IPS-NIHi11 (cell line): ENCODE measurements at regions not wholly inside any gene's neighbourhood (a gene's known extent, or its start where the extent isn't known, plus 50 kb on each side); places are given as distances from the start of the nearest gene placed in this dataset.
"Not testable (repeated sequence)": the region's sequence is repeated elsewhere in the genome, so short reads cannot be mapped to it uniquely, and the experiment has no call there.

ENCODE experiments used
- DNase-seq: peaks from one replicate; pipeline ENCODE4 v3.0.0; 2012; ENCODE audit warnings: mixed read lengths, low spot score

DNA sequence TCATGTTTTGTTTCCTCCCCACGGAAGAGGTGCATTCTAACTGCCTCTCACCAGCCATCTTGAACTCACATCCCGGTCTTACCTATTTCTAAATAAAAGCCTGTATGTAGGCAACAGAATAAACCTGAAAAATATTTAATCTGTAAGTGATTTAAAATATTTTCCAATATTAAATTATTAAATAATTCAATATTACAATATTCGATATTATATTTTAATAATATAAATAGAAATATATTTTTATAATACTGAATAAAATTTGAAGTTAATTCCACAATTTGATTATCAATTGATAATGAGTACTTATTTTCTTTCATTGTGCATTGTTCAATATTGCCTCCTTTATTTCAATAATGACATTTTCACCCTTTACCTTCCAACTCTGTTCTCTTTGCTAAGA lies 404.4 kb downstream of the CYLC2 start:
- no peak for DNase-seq

- no peak for DNase-seq
Observed at GRCh38 chr9:103407260-103407659, 412.1 kb downstream of the CYLC2 start.

- no peak for DNase-seq
Observed at GRCh38 chr9:103410059-103410458, 414.9 kb downstream of the CYLC2 start.

- DNase-seq = no peak
Observed at GRCh38 chr9:103427696-103428095, 432.6 kb downstream of the CYLC2 start.

GRCh38 chr9:103430469-103430868 lies 435.3 kb downstream of the CYLC2 start:
- DNase-seq = no peak

GRCh38 chr9:103431809-103432208 lies 436.7 kb downstream of the CYLC2 start:
- DNase-seq = no peak

GRCh38 chr9:103444176-103444575 lies 449.0 kb downstream of the CYLC2 start:
- DNase-seq = no peak

- DNase-seq = no peak
Observed at GRCh38 chr9:103458826-103459225, 463.7 kb downstream of the CYLC2 start.

DNA sequence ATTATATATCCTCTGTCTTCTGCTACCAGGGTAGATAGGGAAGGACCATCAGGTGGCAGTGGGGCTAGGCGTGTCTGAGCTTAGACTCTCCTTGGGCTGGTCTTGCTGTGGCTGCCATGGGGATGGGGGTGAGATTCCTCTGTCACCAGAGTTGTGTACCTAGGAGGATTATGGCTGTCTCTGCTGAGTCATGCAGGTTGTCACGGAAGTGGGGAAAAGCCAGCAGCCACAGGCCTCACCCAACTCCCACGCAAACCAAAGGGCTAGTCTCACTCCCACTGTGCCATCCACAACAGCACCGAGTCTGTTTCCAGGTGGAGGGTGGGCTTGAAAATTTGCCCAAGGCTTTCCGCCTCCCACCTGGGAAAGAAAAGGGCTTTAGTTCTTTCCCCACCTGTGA lies 476.1 kb downstream of the CYLC2 start:
- no peak for DNase-seq

DNA sequence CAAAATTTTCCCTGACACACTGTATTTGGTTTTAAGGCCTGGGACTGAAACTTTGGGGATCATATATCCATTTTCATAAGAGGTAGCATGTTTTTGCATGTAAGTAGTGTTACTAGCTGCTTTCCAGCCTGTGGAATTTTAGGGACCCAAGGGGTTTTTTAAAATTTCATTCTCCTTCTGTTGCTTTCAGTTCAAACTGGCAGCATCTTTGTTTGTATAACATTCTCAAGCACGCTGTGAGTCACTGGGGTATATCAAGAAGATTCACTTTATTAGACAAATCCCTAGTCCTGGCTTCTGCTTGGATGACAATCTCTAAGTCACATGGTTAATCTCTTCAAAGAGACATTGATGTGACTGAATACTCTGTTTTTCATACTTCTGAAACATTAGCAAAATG lies 479.0 kb downstream of the CYLC2 start:
- no peak for DNase-seq

GRCh38 chr9:103483471-103484096 lies 488.5 kb downstream of the CYLC2 start:
- DNase-seq = no peak

DNA sequence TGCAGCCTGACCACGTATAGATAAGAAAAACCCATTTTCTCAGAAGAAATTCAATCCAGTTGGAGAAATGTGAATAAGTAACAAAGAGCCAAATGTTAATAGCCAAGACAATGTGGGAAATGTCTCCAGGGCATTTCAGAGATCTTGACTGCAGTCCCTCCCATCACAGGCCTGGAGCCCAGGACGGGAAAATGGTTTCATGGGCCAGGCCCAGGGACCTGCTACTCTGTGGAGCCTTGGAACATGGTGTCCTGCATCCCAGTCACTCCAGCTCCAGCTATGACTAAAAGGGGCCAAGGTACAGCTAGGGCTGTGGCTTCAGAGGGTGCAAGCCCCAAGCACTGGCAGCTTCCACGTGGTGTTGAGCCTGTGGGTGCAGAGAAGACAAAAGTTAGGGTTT lies 490.0 kb downstream of the CYLC2 start:
- DNase-seq = no peak

- DNase-seq = no peak
Observed at GRCh38 chr9:103514767-103515166, 519.6 kb downstream of the CYLC2 start.

GRCh38 chr9:103522409-103522808 lies 527.3 kb downstream of the CYLC2 start:
- no peak for DNase-seq

DNA sequence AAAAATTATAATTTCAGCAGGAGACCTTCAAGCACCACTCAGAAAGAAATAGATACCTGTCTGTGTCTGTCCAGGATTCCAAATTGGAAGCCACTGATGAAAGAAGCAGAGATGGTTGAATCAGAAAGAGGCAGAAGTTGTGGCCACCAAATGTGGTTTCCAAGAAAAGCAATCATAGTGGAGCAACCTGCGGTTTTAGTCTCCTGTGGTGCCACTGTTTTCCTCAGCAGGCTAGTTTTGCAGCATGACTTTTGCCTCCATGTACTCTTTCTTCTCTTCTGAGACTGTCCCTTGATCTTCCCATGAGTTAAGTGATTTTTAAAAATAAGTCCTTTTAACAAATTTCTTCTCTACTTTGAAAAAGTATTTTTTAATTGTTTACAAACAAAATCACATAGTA lies 535.8 kb downstream of the CYLC2 start:
- DNase-seq = peak; percentile 7

- no peak for DNase-seq
Observed at GRCh38 chr9:103533318-103533717, 538.2 kb downstream of the CYLC2 start.

DNA sequence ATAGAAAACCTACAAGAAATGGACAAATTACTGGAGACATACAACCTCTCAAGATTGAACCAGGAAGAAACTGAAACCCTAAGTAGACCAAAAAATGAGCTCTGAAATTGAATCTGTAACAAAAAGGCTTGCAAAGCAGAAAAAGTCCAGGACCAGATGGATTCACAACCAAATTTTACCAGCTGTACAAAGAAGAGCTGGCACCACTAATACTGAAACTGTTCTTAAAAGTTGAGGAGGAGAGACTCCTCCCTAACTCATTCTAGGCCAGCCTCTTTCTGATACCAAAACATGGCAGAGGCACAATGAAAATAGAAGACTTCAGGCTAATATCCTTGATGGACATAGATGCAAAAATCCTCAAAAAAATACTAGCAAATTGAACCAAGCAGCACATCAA lies 542.3 kb downstream of the CYLC2 start:
- DNase-seq = no peak

DNA sequence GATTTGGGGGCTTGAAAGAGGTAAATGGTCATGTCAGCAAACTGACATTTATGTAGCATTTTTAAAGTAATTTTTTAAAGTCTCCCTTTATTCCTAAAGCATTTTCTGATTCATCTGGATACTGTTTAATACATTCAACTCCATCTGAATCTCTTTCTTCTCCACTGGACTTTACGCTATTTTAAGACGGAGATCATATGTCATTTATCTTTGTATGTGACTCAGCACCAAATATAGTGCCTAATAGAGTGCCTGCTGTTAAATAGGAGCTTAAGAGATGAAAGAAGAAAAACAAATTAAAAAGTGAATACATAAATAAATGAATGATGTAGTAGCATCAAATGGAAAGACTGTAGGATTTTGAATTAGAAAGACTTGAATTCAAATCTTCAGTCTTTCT lies 548.8 kb upstream of the SMC2 start:
- DNase-seq = no peak

DNA sequence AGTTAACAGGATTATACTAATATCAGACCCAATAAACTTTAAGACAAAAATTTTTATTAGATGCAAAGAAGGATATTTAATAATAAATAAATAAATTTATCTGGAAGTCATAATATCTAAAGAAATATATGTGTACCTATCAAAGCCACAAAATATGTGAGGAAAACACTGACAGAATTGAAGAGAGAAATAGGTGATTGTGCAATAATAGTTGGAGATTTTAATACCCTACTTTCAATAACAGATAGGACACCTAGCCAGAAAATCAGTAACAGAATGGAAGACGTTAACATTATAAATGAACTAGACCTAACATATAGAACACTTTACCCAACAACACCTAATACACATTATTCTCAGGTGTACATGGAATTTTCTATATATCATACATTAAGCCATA lies 541.4 kb upstream of the SMC2 start:
- no peak for DNase-seq

DNA sequence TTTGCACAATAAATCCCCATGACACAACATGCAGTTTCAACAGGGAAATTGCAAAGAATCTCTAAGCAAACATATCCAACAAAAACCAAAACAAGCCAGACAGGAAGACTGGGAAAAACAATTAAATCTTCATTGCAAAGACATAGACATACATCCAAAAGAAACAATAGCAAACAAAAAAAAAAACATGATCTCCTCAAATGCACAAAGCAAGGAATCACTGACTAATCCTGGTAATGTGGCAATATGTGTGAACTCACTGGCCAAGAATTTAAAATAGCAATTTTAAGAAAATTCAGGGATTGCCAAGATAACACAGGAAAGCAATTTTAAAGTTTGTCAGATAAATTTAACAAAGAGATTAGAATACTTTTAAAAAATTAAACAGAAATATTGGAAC lies 520.1 kb upstream of the SMC2 start:
- DNase-seq = no peak

DNA sequence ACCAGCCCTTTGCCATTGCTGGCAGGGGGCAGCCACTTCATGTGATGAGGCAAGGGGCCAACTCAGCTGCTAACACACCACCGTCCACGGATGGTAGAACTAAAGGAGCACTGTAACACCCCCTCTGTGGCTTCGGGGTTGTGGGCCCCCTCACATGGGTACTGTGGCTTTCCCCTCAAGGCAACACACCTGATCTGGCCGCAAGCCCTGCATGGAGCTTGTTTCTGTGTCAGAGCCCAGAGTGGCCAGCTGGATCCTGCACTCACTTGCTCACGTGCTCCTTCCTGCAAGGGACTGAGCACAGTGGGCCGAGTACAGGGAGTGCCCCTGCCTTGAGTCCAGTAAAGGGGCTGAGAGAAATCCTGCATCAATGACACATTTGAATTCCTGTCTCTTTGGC lies 507.4 kb upstream of the SMC2 start:
- no peak for DNase-seq

DNA sequence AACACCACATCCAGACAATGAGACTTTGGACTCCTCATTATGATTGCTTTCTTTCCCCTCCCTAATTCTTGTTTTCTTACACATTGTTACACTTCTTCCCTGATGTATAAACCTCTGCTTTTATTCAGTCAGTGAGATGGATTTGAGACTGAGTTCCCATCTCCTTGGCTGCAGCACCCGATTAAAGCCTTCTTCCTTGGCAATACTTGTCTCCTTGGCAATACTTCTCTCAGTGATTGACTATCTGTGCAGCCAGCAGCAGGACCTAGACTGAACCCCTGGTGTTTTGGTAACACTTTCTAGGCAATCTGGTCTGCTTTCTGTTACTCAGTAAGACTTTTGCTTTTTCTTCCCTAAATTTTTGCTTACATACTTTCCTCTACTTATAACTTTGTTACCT lies 492.8 kb upstream of the SMC2 start:
- no peak for DNase-seq

DNA sequence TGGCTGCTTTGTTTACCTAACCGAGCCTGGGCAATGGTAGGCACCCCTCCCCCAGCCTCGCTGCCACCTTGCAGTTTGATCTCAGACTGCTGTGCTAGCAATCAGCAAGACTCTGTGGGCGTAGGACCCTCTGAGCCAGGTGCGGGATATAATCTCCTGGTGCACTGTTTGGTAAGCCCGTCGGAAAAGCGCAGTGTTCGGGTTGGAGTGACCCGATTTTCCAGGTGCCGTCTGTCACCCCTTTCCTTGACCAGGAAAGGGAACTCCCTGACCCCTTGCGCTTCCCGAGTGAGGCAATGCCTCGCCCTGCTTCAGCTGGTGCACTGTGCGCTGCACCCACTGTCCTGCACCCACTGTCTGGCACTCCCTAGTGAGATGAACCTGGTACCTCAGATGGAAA lies 482.2 kb upstream of the SMC2 start:
- not testable (repeated sequence) for DNase-seq

- DNase-seq = no peak
Observed at GRCh38 chr9:103615994-103616393, 478.1 kb upstream of the SMC2 start.

DNA sequence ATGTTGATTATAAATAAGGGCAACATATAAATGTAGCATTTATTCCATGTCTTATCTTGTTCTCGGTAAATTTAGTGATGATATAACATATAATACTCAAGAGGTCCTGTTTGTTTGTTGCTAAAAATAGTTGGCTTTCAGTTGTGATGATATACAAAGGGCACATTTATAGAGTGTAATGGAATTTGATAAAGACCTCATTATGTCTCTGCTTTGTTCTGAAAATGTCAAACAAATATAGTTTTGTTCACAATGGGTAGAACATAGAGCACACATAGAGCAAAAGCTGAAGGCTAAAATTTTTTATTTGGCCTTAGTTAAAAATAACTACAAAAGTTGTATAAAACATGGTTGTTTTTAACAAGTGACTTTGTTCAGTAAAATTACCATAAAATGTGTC lies 477.1 kb upstream of the SMC2 start:
- no peak for DNase-seq
